ENCODE measurements at regions not wholly inside any gene's neighbourhood (a gene's known extent, or its start where the extent isn't known, plus 50 kb on each side); places are given as distances from the start of the nearest gene placed in this dataset.

DNA sequence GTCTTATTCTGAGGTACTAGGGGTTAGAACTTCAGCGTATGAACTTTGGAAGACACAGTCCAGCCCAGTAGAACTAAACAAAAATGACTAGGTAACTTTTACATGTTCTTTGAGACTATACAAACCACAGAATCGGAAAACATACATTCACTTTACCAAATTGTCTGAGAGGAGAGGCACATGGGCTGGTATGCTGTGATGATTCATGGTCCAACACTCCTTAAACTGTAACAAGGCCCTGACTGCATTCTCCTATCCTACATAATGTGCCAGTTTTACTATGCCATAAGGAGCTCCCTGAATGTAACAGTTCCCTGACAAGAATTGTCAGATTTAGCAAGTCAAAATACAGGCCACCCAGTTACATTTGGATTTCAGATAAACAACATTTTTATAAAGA lies 640.0 kb downstream of the RAB28 start:
- TF ChIP-seq L3MBTL2 (IDR thresholded peaks at IDR 0.05) (no peak), STAT5A (IDR thresholded peaks at IDR 0.05; ENCODE audit: borderline replicate concordance, low read length) (no peak), PTBP1 (IDR thresholded peaks at IDR 0.05; ENCODE audit: low read depth, low read length) (no peak), SAFB2 (IDR thresholded peaks at IDR 0.05; ENCODE audit: borderline replicate concordance, low read depth, low read length, severe bottlenecking) (no peak), CBX3 (IDR thresholded peaks at IDR 0.05; ENCODE audit: borderline replicate concordance in 1 of 2, low read length in 2 of 2) (no peak), YBX1 (IDR thresholded peaks at IDR 0.05) (no peak), ZNF239 (CRISPR knock-in tag; IDR thresholded peaks at IDR 0.05) (no peak), POLR2A (conservative IDR thresholded peaks at IDR 0.05) (no peak)
- TF ChIP-seq, protein P1, sequence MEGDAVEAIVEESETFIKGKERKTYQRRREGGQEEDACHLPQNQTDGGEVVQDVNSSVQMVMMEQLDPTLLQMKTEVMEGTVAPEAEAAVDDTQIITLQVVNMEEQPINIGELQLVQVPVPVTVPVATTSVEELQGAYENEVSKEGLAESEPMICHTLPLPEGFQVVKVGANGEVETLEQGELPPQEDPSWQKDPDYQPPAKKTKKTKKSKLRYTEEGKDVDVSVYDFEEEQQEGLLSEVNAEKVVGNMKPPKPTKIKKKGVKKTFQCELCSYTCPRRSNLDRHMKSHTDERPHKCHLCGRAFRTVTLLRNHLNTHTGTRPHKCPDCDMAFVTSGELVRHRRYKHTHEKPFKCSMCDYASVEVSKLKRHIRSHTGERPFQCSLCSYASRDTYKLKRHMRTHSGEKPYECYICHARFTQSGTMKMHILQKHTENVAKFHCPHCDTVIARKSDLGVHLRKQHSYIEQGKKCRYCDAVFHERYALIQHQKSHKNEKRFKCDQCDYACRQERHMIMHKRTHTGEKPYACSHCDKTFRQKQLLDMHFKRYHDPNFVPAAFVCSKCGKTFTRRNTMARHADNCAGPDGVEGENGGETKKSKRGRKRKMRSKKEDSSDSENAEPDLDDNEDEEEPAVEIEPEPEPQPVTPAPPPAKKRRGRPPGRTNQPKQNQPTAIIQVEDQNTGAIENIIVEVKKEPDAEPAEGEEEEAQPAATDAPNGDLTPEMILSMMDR (IDR thresholded peaks at IDR 0.05 in 2 of 3, conservative IDR thresholded peaks at IDR 0.05 in 1 of 3; ENCODE audit: insufficient read depth in 2 of 3, low read depth in 1 of 3, low read length in 3 of 3): no peak
- TF ChIP-seq, protein P2, sequence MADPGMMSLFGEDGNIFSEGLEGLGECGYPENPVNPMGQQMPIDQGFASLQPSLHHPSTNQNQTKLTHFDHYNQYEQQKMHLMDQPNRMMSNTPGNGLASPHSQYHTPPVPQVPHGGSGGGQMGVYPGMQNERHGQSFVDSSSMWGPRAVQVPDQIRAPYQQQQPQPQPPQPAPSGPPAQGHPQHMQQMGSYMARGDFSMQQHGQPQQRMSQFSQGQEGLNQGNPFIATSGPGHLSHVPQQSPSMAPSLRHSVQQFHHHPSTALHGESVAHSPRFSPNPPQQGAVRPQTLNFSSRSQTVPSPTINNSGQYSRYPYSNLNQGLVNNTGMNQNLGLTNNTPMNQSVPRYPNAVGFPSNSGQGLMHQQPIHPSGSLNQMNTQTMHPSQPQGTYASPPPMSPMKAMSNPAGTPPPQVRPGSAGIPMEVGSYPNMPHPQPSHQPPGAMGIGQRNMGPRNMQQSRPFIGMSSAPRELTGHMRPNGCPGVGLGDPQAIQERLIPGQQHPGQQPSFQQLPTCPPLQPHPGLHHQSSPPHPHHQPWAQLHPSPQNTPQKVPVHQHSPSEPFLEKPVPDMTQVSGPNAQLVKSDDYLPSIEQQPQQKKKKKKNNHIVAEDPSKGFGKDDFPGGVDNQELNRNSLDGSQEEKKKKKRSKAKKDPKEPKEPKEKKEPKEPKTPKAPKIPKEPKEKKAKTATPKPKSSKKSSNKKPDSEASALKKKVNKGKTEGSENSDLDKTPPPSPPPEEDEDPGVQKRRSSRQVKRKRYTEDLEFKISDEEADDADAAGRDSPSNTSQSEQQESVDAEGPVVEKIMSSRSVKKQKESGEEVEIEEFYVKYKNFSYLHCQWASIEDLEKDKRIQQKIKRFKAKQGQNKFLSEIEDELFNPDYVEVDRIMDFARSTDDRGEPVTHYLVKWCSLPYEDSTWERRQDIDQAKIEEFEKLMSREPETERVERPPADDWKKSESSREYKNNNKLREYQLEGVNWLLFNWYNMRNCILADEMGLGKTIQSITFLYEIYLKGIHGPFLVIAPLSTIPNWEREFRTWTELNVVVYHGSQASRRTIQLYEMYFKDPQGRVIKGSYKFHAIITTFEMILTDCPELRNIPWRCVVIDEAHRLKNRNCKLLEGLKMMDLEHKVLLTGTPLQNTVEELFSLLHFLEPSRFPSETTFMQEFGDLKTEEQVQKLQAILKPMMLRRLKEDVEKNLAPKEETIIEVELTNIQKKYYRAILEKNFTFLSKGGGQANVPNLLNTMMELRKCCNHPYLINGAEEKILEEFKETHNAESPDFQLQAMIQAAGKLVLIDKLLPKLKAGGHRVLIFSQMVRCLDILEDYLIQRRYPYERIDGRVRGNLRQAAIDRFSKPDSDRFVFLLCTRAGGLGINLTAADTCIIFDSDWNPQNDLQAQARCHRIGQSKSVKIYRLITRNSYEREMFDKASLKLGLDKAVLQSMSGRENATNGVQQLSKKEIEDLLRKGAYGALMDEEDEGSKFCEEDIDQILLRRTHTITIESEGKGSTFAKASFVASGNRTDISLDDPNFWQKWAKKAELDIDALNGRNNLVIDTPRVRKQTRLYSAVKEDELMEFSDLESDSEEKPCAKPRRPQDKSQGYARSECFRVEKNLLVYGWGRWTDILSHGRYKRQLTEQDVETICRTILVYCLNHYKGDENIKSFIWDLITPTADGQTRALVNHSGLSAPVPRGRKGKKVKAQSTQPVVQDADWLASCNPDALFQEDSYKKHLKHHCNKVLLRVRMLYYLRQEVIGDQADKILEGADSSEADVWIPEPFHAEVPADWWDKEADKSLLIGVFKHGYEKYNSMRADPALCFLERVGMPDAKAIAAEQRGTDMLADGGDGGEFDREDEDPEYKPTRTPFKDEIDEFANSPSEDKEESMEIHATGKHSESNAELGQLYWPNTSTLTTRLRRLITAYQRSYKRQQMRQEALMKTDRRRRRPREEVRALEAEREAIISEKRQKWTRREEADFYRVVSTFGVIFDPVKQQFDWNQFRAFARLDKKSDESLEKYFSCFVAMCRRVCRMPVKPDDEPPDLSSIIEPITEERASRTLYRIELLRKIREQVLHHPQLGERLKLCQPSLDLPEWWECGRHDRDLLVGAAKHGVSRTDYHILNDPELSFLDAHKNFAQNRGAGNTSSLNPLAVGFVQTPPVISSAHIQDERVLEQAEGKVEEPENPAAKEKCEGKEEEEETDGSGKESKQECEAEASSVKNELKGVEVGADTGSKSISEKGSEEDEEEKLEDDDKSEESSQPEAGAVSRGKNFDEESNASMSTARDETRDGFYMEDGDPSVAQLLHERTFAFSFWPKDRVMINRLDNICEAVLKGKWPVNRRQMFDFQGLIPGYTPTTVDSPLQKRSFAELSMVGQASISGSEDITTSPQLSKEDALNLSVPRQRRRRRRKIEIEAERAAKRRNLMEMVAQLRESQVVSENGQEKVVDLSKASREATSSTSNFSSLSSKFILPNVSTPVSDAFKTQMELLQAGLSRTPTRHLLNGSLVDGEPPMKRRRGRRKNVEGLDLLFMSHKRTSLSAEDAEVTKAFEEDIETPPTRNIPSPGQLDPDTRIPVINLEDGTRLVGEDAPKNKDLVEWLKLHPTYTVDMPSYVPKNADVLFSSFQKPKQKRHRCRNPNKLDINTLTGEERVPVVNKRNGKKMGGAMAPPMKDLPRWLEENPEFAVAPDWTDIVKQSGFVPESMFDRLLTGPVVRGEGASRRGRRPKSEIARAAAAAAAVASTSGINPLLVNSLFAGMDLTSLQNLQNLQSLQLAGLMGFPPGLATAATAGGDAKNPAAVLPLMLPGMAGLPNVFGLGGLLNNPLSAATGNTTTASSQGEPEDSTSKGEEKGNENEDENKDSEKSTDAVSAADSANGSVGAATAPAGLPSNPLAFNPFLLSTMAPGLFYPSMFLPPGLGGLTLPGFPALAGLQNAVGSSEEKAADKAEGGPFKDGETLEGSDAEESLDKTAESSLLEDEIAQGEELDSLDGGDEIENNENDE (IDR thresholded peaks at IDR 0.05; ENCODE audit: low read depth, low read length): no peak
- TF ChIP-seq, protein P3, sequence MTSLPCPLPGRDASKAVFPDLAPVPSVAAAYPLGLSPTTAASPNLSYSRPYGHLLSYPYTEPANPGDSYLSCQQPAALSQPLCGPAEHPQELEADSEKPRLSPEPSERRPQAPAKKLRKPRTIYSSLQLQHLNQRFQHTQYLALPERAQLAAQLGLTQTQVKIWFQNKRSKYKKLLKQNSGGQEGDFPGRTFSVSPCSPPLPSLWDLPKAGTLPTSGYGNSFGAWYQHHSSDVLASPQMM (CRISPR knock-in tag; IDR thresholded peaks at IDR 0.05): no peak
- TF ChIP-seq, protein P4, sequence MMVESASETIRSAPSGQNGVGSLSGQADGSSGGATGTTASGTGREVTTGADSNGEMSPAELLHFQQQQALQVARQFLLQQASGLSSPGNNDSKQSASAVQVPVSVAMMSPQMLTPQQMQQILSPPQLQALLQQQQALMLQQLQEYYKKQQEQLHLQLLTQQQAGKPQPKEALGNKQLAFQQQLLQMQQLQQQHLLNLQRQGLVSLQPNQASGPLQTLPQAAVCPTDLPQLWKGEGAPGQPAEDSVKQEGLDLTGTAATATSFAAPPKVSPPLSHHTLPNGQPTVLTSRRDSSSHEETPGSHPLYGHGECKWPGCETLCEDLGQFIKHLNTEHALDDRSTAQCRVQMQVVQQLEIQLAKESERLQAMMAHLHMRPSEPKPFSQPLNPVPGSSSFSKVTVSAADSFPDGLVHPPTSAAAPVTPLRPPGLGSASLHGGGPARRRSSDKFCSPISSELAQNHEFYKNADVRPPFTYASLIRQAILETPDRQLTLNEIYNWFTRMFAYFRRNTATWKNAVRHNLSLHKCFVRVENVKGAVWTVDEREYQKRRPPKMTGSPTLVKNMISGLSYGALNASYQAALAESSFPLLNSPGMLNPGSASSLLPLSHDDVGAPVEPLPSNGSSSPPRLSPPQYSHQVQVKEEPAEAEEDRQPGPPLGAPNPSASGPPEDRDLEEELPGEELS (CRISPR knock-in tag; IDR thresholded peaks at IDR 0.05; ENCODE audit: borderline replicate concordance): no peak
- TF ChIP-seq, protein P5, sequence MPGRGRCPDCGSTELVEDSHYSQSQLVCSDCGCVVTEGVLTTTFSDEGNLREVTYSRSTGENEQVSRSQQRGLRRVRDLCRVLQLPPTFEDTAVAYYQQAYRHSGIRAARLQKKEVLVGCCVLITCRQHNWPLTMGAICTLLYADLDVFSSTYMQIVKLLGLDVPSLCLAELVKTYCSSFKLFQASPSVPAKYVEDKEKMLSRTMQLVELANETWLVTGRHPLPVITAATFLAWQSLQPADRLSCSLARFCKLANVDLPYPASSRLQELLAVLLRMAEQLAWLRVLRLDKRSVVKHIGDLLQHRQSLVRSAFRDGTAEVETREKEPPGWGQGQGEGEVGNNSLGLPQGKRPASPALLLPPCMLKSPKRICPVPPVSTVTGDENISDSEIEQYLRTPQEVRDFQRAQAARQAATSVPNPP (IDR thresholded peaks at IDR 0.05; ENCODE audit: borderline replicate concordance, insufficient read depth, insufficient read length): no peak

Measured in K562 (cell line).